CD4-positive, alpha-beta T cell treated with Interleukin-12 subunit alpha and Interleukin-12 subunit beta, for 1 hour (primary cell): ENCODE measurements at regions not wholly inside any gene's neighbourhood (a gene's known extent, or its start where the extent isn't known, plus 50 kb on each side); places are given as distances from the start of the nearest gene placed in this dataset.
A peak's percentile ranks its signal among the peaks of the same experiment; 100 is the strongest.

ENCODE experiments used
- DNase-seq: peaks from one replicate; pipeline ENCODE4 v3.0.0-alpha.2; 2020

GRCh38 chr12:94745562-94745961 is 95.2 kb upstream of the TMCC3 start:
- no peak for DNase-seq

GRCh38 chr12:94743174-94743573 is 92.8 kb upstream of the TMCC3 start:
- DNase-seq, result no peak

GRCh38 chr12:94740601-94741362 is 90.4 kb upstream of the TMCC3 start:
- no peak for DNase-seq

GRCh38 chr12:94736820-94737219 is 86.5 kb upstream of the TMCC3 start:
- DNase-seq, result no peak

- no peak for DNase-seq
Measured at GRCh38 chr12:94736004-94736403, 85.6 kb upstream of the TMCC3 start.

- no peak for DNase-seq
Measured at GRCh38 chr12:94733727-94734126, 83.4 kb upstream of the TMCC3 start.

- no peak for DNase-seq
Measured at GRCh38 chr12:94732367-94732990, 82.1 kb upstream of the TMCC3 start.

GRCh38 chr12:94731733-94732360 is 81.5 kb upstream of the TMCC3 start:
- DNase-seq, result no peak

- no peak for DNase-seq
Measured at GRCh38 chr12:94730847-94731246, 80.5 kb upstream of the TMCC3 start.

GRCh38 chr12:94726236-94726835 is 76.0 kb upstream of the TMCC3 start:
- no peak for DNase-seq

- peak; percentile 23 for DNase-seq
Measured at GRCh38 chr12:94725375-94726168, 75.2 kb upstream of the TMCC3 start.

- no peak for DNase-seq
Measured at GRCh38 chr12:94722664-94723063, 72.3 kb upstream of the TMCC3 start.

GRCh38 chr12:94721173-94721572 is 70.8 kb upstream of the TMCC3 start:
- no peak for DNase-seq

GRCh38 chr12:94718114-94718513 is 67.8 kb upstream of the TMCC3 start:
- DNase-seq, result no peak

- no peak for DNase-seq
Measured at GRCh38 chr12:94717656-94718055, 67.3 kb upstream of the TMCC3 start.

GRCh38 chr12:94717108-94717507 is 66.8 kb upstream of the TMCC3 start:
- no peak for DNase-seq

GRCh38 chr12:94716339-94716738 is 66.0 kb upstream of the TMCC3 start:
- DNase-seq, result no peak

GRCh38 chr12:94714378-94715114 is 64.2 kb upstream of the TMCC3 start:
- no peak for DNase-seq

- no peak for DNase-seq
Measured at GRCh38 chr12:94712815-94713515, 62.6 kb upstream of the TMCC3 start.

GRCh38 chr12:94710933-94711332 is 60.6 kb upstream of the TMCC3 start:
- DNase-seq, result peak; percentile 9

GRCh38 chr12:94707892-94708291 is 57.5 kb upstream of the TMCC3 start:
- DNase-seq, result no peak

- DNase-seq, result no peak
Measured at GRCh38 chr12:94707036-94707435, 56.7 kb upstream of the TMCC3 start.
